HEK293 (cell line): ENCODE measurements at regions not wholly inside any gene's neighbourhood (a gene's known extent, or its start where the extent isn't known, plus 50 kb on each side); places are given as distances from the start of the nearest gene placed in this dataset.

Experiments used
- CTCF ChIA-PET: fragments of 350-600 bp; formaldehyde crosslinking; extraction: SDS; loops from one replicate; lab custom pipeline; 2021; ENCODE audit warnings: antibody characterized with exemption; lab: Yijun Ruan, JAX
- POLR2A ChIA-PET: fragments of 300-600 bp; formaldehyde crosslinking; extraction: SDS; loops from one replicate; lab custom pipeline; 2020; ENCODE audit warnings: antibody characterized with exemption, inconsistent platforms; lab: Yijun Ruan, JAX
- H3K27ac ChIP-seq: fragments of 200-500 bp; sonication (Bioruptor generic); 2 replicates; pipeline ENCODE4 v1.5.1; 2014; ENCODE audit warnings: low read depth, low read length, control low read depth, inconsistent platforms; ENCODE audit errors: extremely low read depth
- H3K36me3 ChIP-seq, 2 experiments: fragments of 200-500 bp in 1 of 2; sonication (Bioruptor generic) in 1 of 2; 1 replicate in 1 of 2; 2 replicates in 1 of 2; pipeline ENCODE4 v1.5.1; 2014 to 2017; ENCODE audit warnings: inconsistent platforms in 2 of 2, low read length in 2 of 2; ENCODE audit not compliant: control insufficient read depth in 2 of 2, insufficient read depth in 1 of 2
- H3K4me1 ChIP-seq: fragments of 200-500 bp; sonication (Bioruptor generic); 2 replicates; pipeline ENCODE4 v1.5.1; 2014; ENCODE audit warnings: mild to moderate bottlenecking, low read length, inconsistent platforms; ENCODE audit not compliant: control insufficient read depth, insufficient read depth
- H3K4me3 ChIP-seq: 2 replicates; pipeline ENCODE4 v1.5.1; 2011; ENCODE audit warnings: low read depth, mild to moderate bottlenecking, control low read depth, low read length, moderate library complexity
- H3K9me3 ChIP-seq: fragments of 200-500 bp; sonication (Bioruptor generic); 2 replicates; pipeline ENCODE4 v1.5.1; 2014; ENCODE audit warnings: low read depth, low read length, inconsistent platforms; ENCODE audit not compliant: control insufficient read depth, insufficient read depth
- CTCF ChIP-seq: fragments of 450-650 bp; formaldehyde crosslinking; IDR thresholded peaks from 2 replicates; pipeline ENCODE4 v1.5.1; 2016; ENCODE audit warnings: missing biosample characterization, missing genetic modification characterization
- EGR2 ChIP-seq: fragments of 450-650 bp; formaldehyde crosslinking; IDR thresholded peaks from 2 replicates; pipeline ENCODE4 v1.5.1; 2016; ENCODE audit warnings: low read depth, missing biosample characterization, missing genetic modification characterization
- ELK4 ChIP-seq: IDR thresholded peaks from 2 replicates; pipeline ENCODE4 v1.6.1; 2011; ENCODE audit warnings: mild to moderate bottlenecking, low read depth, low read length, borderline replicate concordance
- PATZ1 ChIP-seq: fragments of 450-650 bp; formaldehyde crosslinking; IDR thresholded peaks from 2 replicates; pipeline ENCODE4 v1.5.1; 2016; ENCODE audit warnings: missing biosample characterization, missing genetic modification characterization
- SCRT1 ChIP-seq: fragments of 450-650 bp; formaldehyde crosslinking; IDR thresholded peaks from 2 replicates; pipeline ENCODE4 v1.5.1; 2016; ENCODE audit warnings: missing biosample characterization, missing genetic modification characterization, borderline replicate concordance
- SCRT2 ChIP-seq: fragments of 450-650 bp; formaldehyde crosslinking; IDR thresholded peaks from 2 replicates; pipeline ENCODE4 v1.5.1; 2016; ENCODE audit warnings: missing biosample characterization, missing genetic modification characterization
- SP2 ChIP-seq: fragments of 450-650 bp; formaldehyde crosslinking; IDR thresholded peaks from 2 replicates; pipeline ENCODE4 v1.5.1; 2016; ENCODE audit warnings: missing biosample characterization, missing genetic modification characterization
- TCF7L2 ChIP-seq: IDR thresholded peaks from 2 replicates; pipeline ENCODE4 v1.6.1; 2011; ENCODE audit warnings: low read depth, mild to moderate bottlenecking, inconsistent platforms, low read length, moderate library complexity, borderline replicate concordance
- TSHZ1 ChIP-seq: fragments of 450-650 bp; formaldehyde crosslinking; IDR thresholded peaks from 2 replicates; pipeline ENCODE4 v1.5.1; 2016; ENCODE audit warnings: missing biosample characterization, missing genetic modification characterization, borderline replicate concordance
- ZBTB17 ChIP-seq: fragments of 450-650 bp; formaldehyde crosslinking; IDR thresholded peaks from 2 replicates; pipeline ENCODE4 v1.5.1; 2016; ENCODE audit warnings: missing biosample characterization, missing genetic modification characterization
- ZBTB48 ChIP-seq: fragments of 450-650 bp; formaldehyde crosslinking; IDR thresholded peaks from 2 replicates; pipeline ENCODE4 v1.5.1; 2016; ENCODE audit warnings: missing biosample characterization, missing genetic modification characterization
- ZEB2 ChIP-seq: fragments of 450-650 bp; formaldehyde crosslinking; IDR thresholded peaks from 2 replicates; pipeline ENCODE4 v1.5.1; 2016; ENCODE audit warnings: missing biosample characterization, missing genetic modification characterization
- ZFHX2 ChIP-seq: fragments of 450-650 bp; formaldehyde crosslinking; conservative IDR thresholded peaks from 2 replicates; pipeline ENCODE4 v1.5.1; 2016; ENCODE audit warnings: missing biosample characterization, missing genetic modification characterization
- ZIC2 ChIP-seq: fragments of 450-650 bp; formaldehyde crosslinking; IDR thresholded peaks from 2 replicates; pipeline ENCODE4 v1.5.1; 2016; ENCODE audit warnings: missing biosample characterization, missing genetic modification characterization
- ZNF138 ChIP-seq: fragments of 450-650 bp; formaldehyde crosslinking; IDR thresholded peaks from 2 replicates; pipeline ENCODE4 v1.5.1; 2016; ENCODE audit warnings: missing biosample characterization, missing genetic modification characterization, borderline replicate concordance
- ZNF311 ChIP-seq: fragments of 450-650 bp; formaldehyde crosslinking; IDR thresholded peaks from 2 replicates; pipeline ENCODE4 v1.5.1; 2017; ENCODE audit warnings: missing biosample characterization, missing genetic modification characterization, borderline replicate concordance
- ZNF366 ChIP-seq: fragments of 450-650 bp; formaldehyde crosslinking; conservative IDR thresholded peaks from 2 replicates; pipeline ENCODE4 v1.5.1; 2016; ENCODE audit warnings: missing biosample characterization, missing genetic modification characterization
- ZNF391 ChIP-seq: fragments of 450-650 bp; formaldehyde crosslinking; IDR thresholded peaks from 2 replicates; pipeline ENCODE4 v1.5.1; 2016; ENCODE audit warnings: low read depth, missing biosample characterization, missing genetic modification characterization, borderline replicate concordance
- ZNF488 ChIP-seq: fragments of 450-650 bp; formaldehyde crosslinking; IDR thresholded peaks from 2 replicates; pipeline ENCODE4 v1.5.1; 2016; ENCODE audit warnings: missing biosample characterization, missing genetic modification characterization
- ZNF561 ChIP-seq: fragments of 450-650 bp; IDR thresholded peaks from 2 replicates; pipeline ENCODE4 v1.5.1; 2018; ENCODE audit warnings: missing biosample characterization, missing genetic modification characterization, borderline replicate concordance
- ZNF621 ChIP-seq: fragments of 450-650 bp; formaldehyde crosslinking; IDR thresholded peaks from 2 replicates; pipeline ENCODE4 v1.5.1; 2017; ENCODE audit warnings: missing biosample characterization, missing genetic modification characterization

GRCh38 chr16:85346404-85347212, 234.3 kb upstream of the CIBAR2 start:
- ChIA-PET CTCF (interaction anchor here (0.7 to 2.3 kb wide), 11 partner anchors 12 to 371 kb away, joined by 3 to 8 read pairs (median 3); no protein-coding TSS in a partner anchor), POLR2A (no interaction called here)
- H3K4me3 ChIP-seq, result no peak overlapping the region
- TF ChIP-seq ZEB2 (tag by site-specific recombination) (peak; percentile 94), ZNF488 (tag by site-specific recombination) (peak; percentile 61), SCRT2 (tag by site-specific recombination) (peak; percentile 80), EGR2 (tag by site-specific recombination) (peak; percentile 75; the same call in 1 of the 2 replicates), SCRT1 (tag by site-specific recombination) (peak; percentile 88; the same call in 1 of the 2 replicates), ZNF391 (no peak), ZNF138 (no peak), ZBTB17 (tag by site-specific recombination) (peak; percentile 97), SP2 (tag by site-specific recombination) (peak; percentile 61), TSHZ1 (tag by site-specific recombination) (peak; percentile 96), ELK4 (no peak), ZNF621 (tag by site-specific recombination) (peak; percentile 47; the same call in 1 of the 2 replicates), ZNF311 (tag by site-specific recombination) (0 out of 2 replicates have a peak, but pooled peaks have one; percentile 69), ZNF366 (peak; percentile 97), ZFHX2 (tag by site-specific recombination) (peak; percentile 53; the same call in 1 of the 2 replicates)
- no peak overlapping the region for H3K27ac ChIP-seq
- no peaks in the 10 kb centered on the region for H3K9me3 ChIP-seq
- no peaks in the 10 kb centered on the region for H3K4me1 ChIP-seq
- no peaks in the 10 kb centered on the region for H3K36me3 ChIP-seq

- ChIA-PET CTCF (interaction anchor here (0.6 to 2.3 kb wide), 20 partner anchors 12 to 377 kb away, joined by 3 to 8 read pairs (median 3); no protein-coding TSS in a partner anchor), POLR2A (no interaction called here)
- no peaks in the 10 kb centered on the region for H3K4me1 ChIP-seq
- no peaks in the 10 kb centered on the region for H3K9me3 ChIP-seq
- no peak overlapping the region for H3K27ac ChIP-seq
- TF ChIP-seq ZBTB48 (tag by site-specific recombination), result peak; percentile 56; the same call in 1 of the 2 replicates
- 0 out of 2 replicates have a peak, but pooled peaks have one; percentile 7 for TF ChIP-seq PATZ1 (tag by site-specific recombination)
- peak; percentile 49; the same call in 1 of the 2 replicates for TF ChIP-seq CTCF (tag by site-specific recombination)
- TF ChIP-seq TCF7L2, result no peak
- peak; percentile 16; the same call in 1 of the 2 replicates for TF ChIP-seq ZIC2
- TF ChIP-seq ZNF561, result no peak
- H3K4me3 ChIP-seq, result no peak overlapping the region
- H3K36me3 ChIP-seq, result no peaks in the 10 kb centered on the region
These were observed 234.9 kb upstream of the CIBAR2 start for GRCh38 chr16:85347213-85347591.
